HepG2 (cell line): ENCODE measurements at regions not wholly inside any gene's neighbourhood (a gene's known extent, or its start where the extent isn't known, plus 50 kb on each side); places are given as distances from the start of the nearest gene placed in this dataset.

Experiments used
- ATF3 ChIP-seq: sonication (generic); formaldehyde crosslinking; IDR thresholded peaks from 2 replicates; pipeline ENCODE4 v1.4.0; 2020; ENCODE audit warnings: missing genetic modification reagents
- ELF1 ChIP-seq: sonication (generic); formaldehyde crosslinking; IDR thresholded peaks from 2 replicates; pipeline ENCODE4 v1.4.0; 2020; ENCODE audit warnings: missing genetic modification reagents
- ELF3 ChIP-seq: IDR thresholded peaks from 2 replicates; pipeline ENCODE4 v1.6.1; 2016; ENCODE audit warnings: missing genetic modification reagents, missing compliant biosample characterization
- FOXJ3 ChIP-seq: sonication (generic); formaldehyde crosslinking; IDR thresholded peaks from 2 replicates; pipeline ENCODE4 v1.4.0; 2020; ENCODE audit warnings: missing genetic modification reagents, mild to moderate bottlenecking, borderline replicate concordance
- HMGXB3 ChIP-seq: sonication (generic); formaldehyde crosslinking; IDR thresholded peaks from 2 replicates; pipeline ENCODE4 v1.4.0; 2020; ENCODE audit warnings: missing genetic modification reagents, borderline replicate concordance
- HNF4A ChIP-seq: sonication (generic); formaldehyde crosslinking; IDR thresholded peaks from 2 replicates; pipeline ENCODE4 v1.4.0; 2020; ENCODE audit warnings: missing genetic modification reagents
- HNRNPH1 ChIP-seq: fragments of 200-400 bp; formaldehyde crosslinking; optimal IDR thresholded peaks from 2 replicates; pipeline ENCODE3; 2017; ENCODE audit warnings: mild to moderate bottlenecking, low read depth, low read length
- NR2F1 ChIP-seq, 2 experiments: fragments of 450-650 bp in 1 of 2; formaldehyde crosslinking in 1 of 2; IDR thresholded peaks; 2 replicates each; pipeline versions ENCODE4 v1.5.0 to v1.6.1; 2016 to 2020; ENCODE audit warnings: mild to moderate bottlenecking in 1 of 2, missing compliant biosample characterization in 1 of 2, missing genetic modification reagents in 1 of 2, moderate library complexity in 1 of 2
- ZFP1 ChIP-seq: IDR thresholded peaks from 2 replicates; pipeline ENCODE4 v1.6.1; 2016
- ZKSCAN8 ChIP-seq: IDR thresholded peaks from 2 replicates; pipeline ENCODE4 v1.6.1; 2016; ENCODE audit warnings: borderline replicate concordance, missing genetic modification reagents, missing compliant biosample characterization
- ZNF253 ChIP-seq: sonication (generic); formaldehyde crosslinking; IDR thresholded peaks from 2 replicates; pipeline ENCODE4 v1.8.0; 2022; ENCODE audit warnings: mild to moderate bottlenecking, missing genetic modification reagents, borderline replicate concordance
- ZNF646 ChIP-seq: sonication (generic); formaldehyde crosslinking; IDR thresholded peaks from 2 replicates; pipeline ENCODE4 v1.9.0; 2021; ENCODE audit warnings: mild to moderate bottlenecking, missing genetic modification reagents
- ZNF761 ChIP-seq: sonication (generic); formaldehyde crosslinking; conservative IDR thresholded peaks from 2 replicates; pipeline ENCODE4 v1.4.0; 2020; ENCODE audit warnings: mild to moderate bottlenecking, missing genetic modification reagents
- ZNF770 ChIP-seq: sonication (generic); formaldehyde crosslinking; IDR thresholded peaks from 2 replicates; pipeline ENCODE4 v1.5.0; 2020; ENCODE audit warnings: mild to moderate bottlenecking, missing genetic modification reagents
- ZSCAN20 ChIP-seq: sonication (generic); formaldehyde crosslinking; IDR thresholded peaks from 2 replicates; pipeline ENCODE4 v1.4.0; 2020; ENCODE audit warnings: missing genetic modification reagents, mild to moderate bottlenecking, borderline replicate concordance

GRCh38 chr5:57692582-57693487, 210.2 kb upstream of the ACTBL2 start (continued):
- peak; percentile 57; the same call in 1 of the 2 replicates for TF ChIP-seq HMGXB3 (CRISPR knock-in tag)
- TF ChIP-seq ZSCAN20 (CRISPR knock-in tag) = no peak
- peak; percentile 100 for TF ChIP-seq ATF3 (CRISPR knock-in tag)
- TF ChIP-seq ELF3 = peak; percentile 72
- no peak; the same call in 1 of the 2 replicates for TF ChIP-seq ZNF646
- peak; percentile 77 for TF ChIP-seq HNF4A
- TF ChIP-seq HNRNPH1 = no peak
- no peak for TF ChIP-seq ELF1 (CRISPR knock-in tag)
- 0 out of 2 replicates have a peak, but pooled peaks have one; percentile 33 for TF ChIP-seq FOXJ3 (CRISPR knock-in tag)
- TF ChIP-seq ZNF253 (CRISPR knock-in tag) = no peak
- peak; percentile 26 to 60; a peak in 3 of 4 replicates for TF ChIP-seq NR2F1 (CRISPR knock-in tag; IDR thresholded peaks at IDR 0.05)
- no peak for TF ChIP-seq ZNF761 (CRISPR knock-in tag)
- peak; percentile 39; the same call in 1 of the 2 replicates for TF ChIP-seq ZKSCAN8 (CRISPR knock-in tag)
- TF ChIP-seq ZNF770 (CRISPR knock-in tag) = no peak
- 0 out of 2 replicates have a peak, but pooled peaks have one; percentile 25 for TF ChIP-seq ZFP1 (CRISPR knock-in tag)
